Prostate gland (tissue), 2 donors: ENCODE measurements at regions not wholly inside any gene's neighbourhood (a gene's known extent, or its start where the extent isn't known, plus 50 kb on each side); places are given as distances from the start of the nearest gene placed in this dataset.

Experiments used
- CTCF ChIP-seq, 4 experiments: fragments of 200-600 bp in 2 of 4; fragments of 450-650 bp in 2 of 4; sonication (generic) in 2 of 4; IDR thresholded peaks; 1 replicate in 3 of 4; 2 replicates in 1 of 4; pipeline ENCODE4 v1.5.1; 2016 to 2019; ENCODE audit warnings: antibody characterized with exemption in 4 of 4, mild to moderate bottlenecking in 2 of 4, moderate library complexity in 2 of 4
- POLR2A ChIP-seq: fragments of 450-650 bp; IDR thresholded peaks from one replicate; pipeline ENCODE4 v1.6.1; 2016; ENCODE audit warnings: antibody characterized with exemption, mild to moderate bottlenecking

GRCh38 chr15:62637574-62637897, 405.0 kb upstream of the TPM1 start:
- no peak for TF ChIP-seq CTCF (IDR thresholded peaks at IDR 0.05)
- TF ChIP-seq POLR2A: no peak
